ENCODE measurements at regions not wholly inside any gene's neighbourhood (a gene's known extent, or its start where the extent isn't known, plus 50 kb on each side); places are given as distances from the start of the nearest gene placed in this dataset.

GRCh38 chr5:99675974-99676373, 747.2 kb upstream of the CHD1 start:
- H3K4me3 ChIP-seq (ENCODE audit: control insufficient read depth, low read depth, low read length), result no peak overlapping the region
- TF ChIP-seq, protein P1, sequence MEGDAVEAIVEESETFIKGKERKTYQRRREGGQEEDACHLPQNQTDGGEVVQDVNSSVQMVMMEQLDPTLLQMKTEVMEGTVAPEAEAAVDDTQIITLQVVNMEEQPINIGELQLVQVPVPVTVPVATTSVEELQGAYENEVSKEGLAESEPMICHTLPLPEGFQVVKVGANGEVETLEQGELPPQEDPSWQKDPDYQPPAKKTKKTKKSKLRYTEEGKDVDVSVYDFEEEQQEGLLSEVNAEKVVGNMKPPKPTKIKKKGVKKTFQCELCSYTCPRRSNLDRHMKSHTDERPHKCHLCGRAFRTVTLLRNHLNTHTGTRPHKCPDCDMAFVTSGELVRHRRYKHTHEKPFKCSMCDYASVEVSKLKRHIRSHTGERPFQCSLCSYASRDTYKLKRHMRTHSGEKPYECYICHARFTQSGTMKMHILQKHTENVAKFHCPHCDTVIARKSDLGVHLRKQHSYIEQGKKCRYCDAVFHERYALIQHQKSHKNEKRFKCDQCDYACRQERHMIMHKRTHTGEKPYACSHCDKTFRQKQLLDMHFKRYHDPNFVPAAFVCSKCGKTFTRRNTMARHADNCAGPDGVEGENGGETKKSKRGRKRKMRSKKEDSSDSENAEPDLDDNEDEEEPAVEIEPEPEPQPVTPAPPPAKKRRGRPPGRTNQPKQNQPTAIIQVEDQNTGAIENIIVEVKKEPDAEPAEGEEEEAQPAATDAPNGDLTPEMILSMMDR (IDR thresholded peaks at IDR 0.05; ENCODE audit: control insufficient read depth, insufficient read depth, low read depth, low read length, missing control alignments), result no peak
- no peak for DNase-seq (ENCODE audit: low read depth)

DNA sequence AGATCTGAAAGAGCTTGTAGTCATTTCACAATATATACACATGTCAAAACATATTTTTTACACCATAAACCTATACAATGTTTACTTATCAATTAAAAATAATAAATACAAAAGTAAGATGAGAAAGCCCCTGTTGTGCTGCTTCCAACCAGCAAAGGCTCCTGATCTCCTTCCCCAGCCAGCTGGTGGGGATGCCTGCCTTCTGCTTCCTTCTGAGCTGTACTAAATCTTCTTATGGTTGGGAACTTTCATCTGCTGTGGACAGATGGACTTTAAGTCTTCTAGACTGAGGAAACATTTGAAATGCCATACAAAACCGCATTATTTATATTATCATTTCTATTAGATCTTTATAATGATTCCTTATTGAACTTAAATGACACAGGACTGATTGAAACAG, 745.3 kb upstream of the CHD1 start:
- TF ChIP-seq, protein P1 (IDR thresholded peaks at IDR 0.05; ENCODE audit: control insufficient read depth, insufficient read depth, low read depth, low read length, missing control alignments), result no peak
- no peak for DNase-seq (ENCODE audit: low read depth)
- no peak overlapping the region for H3K4me3 ChIP-seq (ENCODE audit: control insufficient read depth, low read depth, low read length)

- TF ChIP-seq, protein P1 (IDR thresholded peaks at IDR 0.05; ENCODE audit: control insufficient read depth, insufficient read depth, low read depth, low read length, missing control alignments), result no peak
Observed at GRCh38 chr5:99664972-99665371, 736.2 kb upstream of the CHD1 start.

DNA sequence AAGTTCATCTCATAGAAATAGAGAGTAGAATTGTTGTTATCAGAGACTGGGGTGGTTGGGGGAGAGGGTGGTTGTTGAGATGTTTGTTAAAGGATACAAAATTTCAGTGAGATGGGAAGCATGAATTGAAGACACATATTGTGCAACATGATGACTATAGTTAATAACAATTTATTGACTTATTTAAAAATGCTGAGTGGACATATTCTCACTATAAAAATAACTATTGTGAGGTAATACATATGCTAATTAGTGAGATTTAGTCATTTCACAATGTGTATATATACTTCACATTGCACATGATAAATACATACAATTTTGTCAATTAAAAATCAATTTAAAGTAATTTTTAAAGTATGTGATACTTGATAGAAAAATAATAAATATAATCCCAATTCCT, 722.5 kb upstream of the CHD1 start:
- no peak overlapping the region for H3K4me3 ChIP-seq (ENCODE audit: control insufficient read depth, low read depth, low read length)
- no peak for DNase-seq (ENCODE audit: low read depth)
- TF ChIP-seq, protein P1 (IDR thresholded peaks at IDR 0.05; ENCODE audit: control insufficient read depth, insufficient read depth, low read depth, low read length, missing control alignments), result no peak

More at GRCh38 chr5:99664972-99665371, 736.2 kb upstream of the CHD1 start:
- DNase-seq (ENCODE audit: low read depth), result no peak
- no peak overlapping the region for H3K4me3 ChIP-seq (ENCODE audit: control insufficient read depth, low read depth, low read length)

GRCh38 chr5:99646011-99646647, 717.3 kb upstream of the CHD1 start:
- H3K4me3 ChIP-seq (ENCODE audit: control insufficient read depth, low read depth, low read length), result no peak overlapping the region
- TF ChIP-seq, protein P1 (IDR thresholded peaks at IDR 0.05; ENCODE audit: control insufficient read depth, insufficient read depth, low read depth, low read length, missing control alignments), result no peak
- DNase-seq (ENCODE audit: low read depth), result no peak

DNA sequence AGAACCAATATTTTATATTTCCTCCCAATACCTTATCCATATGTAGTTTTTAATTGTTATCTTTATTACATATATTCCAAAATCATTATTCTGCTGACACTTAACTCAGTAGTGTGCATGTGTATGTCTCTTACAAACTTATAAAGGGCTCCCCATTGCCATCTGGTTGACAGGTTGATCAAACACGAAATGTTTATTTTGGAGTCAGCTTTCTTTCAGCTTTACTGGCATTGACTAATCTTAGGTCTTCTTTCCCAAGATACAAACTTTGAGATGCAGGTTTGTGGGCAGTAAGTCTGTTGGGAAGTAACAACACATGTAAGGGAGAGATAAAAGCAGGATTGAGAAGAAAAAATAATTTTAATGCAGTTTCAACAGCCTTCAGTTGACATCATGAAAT, 716.0 kb upstream of the CHD1 start:
- no peak for DNase-seq (ENCODE audit: low read depth)
- H3K4me3 ChIP-seq (ENCODE audit: control insufficient read depth, low read depth, low read length), result no peak overlapping the region
- TF ChIP-seq, protein P1 (IDR thresholded peaks at IDR 0.05; ENCODE audit: control insufficient read depth, insufficient read depth, low read depth, low read length, missing control alignments), result no peak
